Thymus (tissue), 11 donors: ENCODE measurements at regions not wholly inside any gene's neighbourhood (a gene's known extent, or its start where the extent isn't known, plus 50 kb on each side); places are given as distances from the start of the nearest gene placed in this dataset.
"Not testable (repeated sequence)": the region's sequence is repeated elsewhere in the genome, so short reads cannot be mapped to it uniquely, and the experiment has no call there.

Experiments used
- DNase-seq, 9 donors: peaks; one replicate each; pipeline ENCODE4 v3.0.0-alpha.2; 2013; ENCODE audit warnings: low spot score in 9 of 9, low read depth in 6 of 9, missing footprints in 1 of 9
- H3K27ac ChIP-seq, 2 donors: one replicate each; pipeline ENCODE4 v1.5.1; 2013; ENCODE audit warnings: control low read depth in 1 of 2, low read depth in 1 of 2, low read length in 1 of 2, mild to moderate bottlenecking in 1 of 2, moderate library complexity in 1 of 2
- H3K27me3 ChIP-seq, 2 donors: one replicate each; pipeline ENCODE4 v1.5.1; 2013; ENCODE audit warnings: low read length in 1 of 2; ENCODE audit not compliant: control insufficient read depth in 2 of 2, insufficient read depth in 1 of 2
- H3K36me3 ChIP-seq, 2 donors: one replicate each; pipeline ENCODE4 v1.5.1; 2013; ENCODE audit warnings: low read length in 1 of 2, mild to moderate bottlenecking in 1 of 2, moderate library complexity in 1 of 2; ENCODE audit not compliant: control insufficient read depth in 2 of 2, insufficient read depth in 2 of 2
- H3K4me1 ChIP-seq, 2 donors: one replicate each; pipeline ENCODE4 v1.5.1; 2013; ENCODE audit warnings: low read length in 2 of 2; ENCODE audit not compliant: control insufficient read depth in 2 of 2, insufficient read depth in 2 of 2
- H3K4me3 ChIP-seq, 2 donors: one replicate each; pipeline ENCODE4 v1.5.1; 2013; ENCODE audit warnings: low read length in 2 of 2, control low read depth in 1 of 2, mild to moderate bottlenecking in 1 of 2
- H3K9me3 ChIP-seq, 2 donors: one replicate each; pipeline ENCODE4 v1.5.1; 2013; ENCODE audit warnings: low read length in 1 of 2, mild to moderate bottlenecking in 1 of 2; ENCODE audit not compliant: control insufficient read depth in 2 of 2, insufficient read depth in 1 of 2
- WGBS: extraction: QIAGEN DNeasy Blood & Tissue Kit; methylation state at CpG from one replicate; pipeline ENCODE4 v1.1.7; 2013; 5-methylcytosine and 5-hydroxymethylcytosine counted together
- donor health status: healthy.

GRCh38 chr1:91122106-91122717 lies 100.4 kb upstream of the ZNF644 start:
- Histone ChIP-seq H3K27ac (no peak overlapping the region), H3K36me3 (no peaks in the 10 kb centered on the region), H3K27me3 (no peaks in the 10 kb centered on the region), H3K9me3 (no peaks in the 10 kb centered on the region), H3K4me1 (no peaks in the 10 kb centered on the region), H3K4me3 (no peak overlapping the region)
- 92% methylated on average over 2 of the region's 2 CpGs for WGBS
- no peak for DNase-seq

GRCh38 chr1:91121366-91121765 lies 99.5 kb upstream of the ZNF644 start:
- no peaks in the 10 kb centered on the region for H3K9me3 ChIP-seq
- WGBS: 92% methylated on average over 2 of the region's 2 CpGs
- no peak overlapping the region for H3K4me3 ChIP-seq
- H3K27me3 ChIP-seq: no peaks in the 10 kb centered on the region
- no peaks in the 10 kb centered on the region for H3K36me3 ChIP-seq
- no peak for DNase-seq
- no peak overlapping the region for H3K27ac ChIP-seq
- H3K4me1 ChIP-seq: no peaks in the 10 kb centered on the region

GRCh38 chr1:91120936-91121335 lies 99.1 kb upstream of the ZNF644 start:
- 92% methylated on average over 1 of the region's 1 CpG for WGBS

GRCh38 chr1:91120421-91120820 lies 98.6 kb upstream of the ZNF644 start:
- WGBS: 86% methylated on average over 3 of the region's 3 CpGs
- Histone ChIP-seq H3K4me3 (no peak overlapping the region), H3K36me3 (no peaks in the 10 kb centered on the region), H3K4me1 (no peaks in the 10 kb centered on the region), H3K27me3 (no peaks in the 10 kb centered on the region), H3K9me3 (no peaks in the 10 kb centered on the region), H3K27ac (no peak overlapping the region)
- DNase-seq: no peak

More at GRCh38 chr1:91120936-91121335, 99.1 kb upstream of the ZNF644 start:
- Histone ChIP-seq H3K9me3 (no peaks in the 10 kb centered on the region), H3K27me3 (no peaks in the 10 kb centered on the region), H3K4me1 (no peaks in the 10 kb centered on the region), H3K27ac (no peak overlapping the region), H3K4me3 (no peak overlapping the region), H3K36me3 (no peaks in the 10 kb centered on the region)
- DNase-seq: no peak

- DNase-seq: no peak
- Histone ChIP-seq H3K27ac (no peak overlapping the region), H3K9me3 (no peaks in the 10 kb centered on the region), H3K36me3 (no peaks in the 10 kb centered on the region), H3K4me3 (no peak overlapping the region), H3K4me1 (no peaks in the 10 kb centered on the region), H3K27me3 (no peaks in the 10 kb centered on the region)
Observed at GRCh38 chr1:91104712-91105111, 82.9 kb upstream of the ZNF644 start.

- no peak for DNase-seq
- H3K36me3 ChIP-seq: no peaks in the 10 kb centered on the region
- no peaks in the 10 kb centered on the region for H3K27me3 ChIP-seq
- WGBS: 95% methylated on average over 5 of the region's 5 CpGs
- no peaks in the 10 kb centered on the region for H3K9me3 ChIP-seq
- H3K4me3 ChIP-seq: no peak overlapping the region
- no peak overlapping the region for H3K27ac ChIP-seq
- no peaks in the 10 kb centered on the region for H3K4me1 ChIP-seq
Observed at GRCh38 chr1:91101328-91101727, 79.5 kb upstream of the ZNF644 start.

- no peaks in the 10 kb centered on the region for H3K27me3 ChIP-seq
- H3K4me1 ChIP-seq: no peaks in the 10 kb centered on the region
- no peak overlapping the region for H3K27ac ChIP-seq
- 38% methylated on average over 7 of the region's 7 CpGs for WGBS
- no peaks in the 10 kb centered on the region for H3K36me3 ChIP-seq
- no peak for DNase-seq
- no peak overlapping the region for H3K4me3 ChIP-seq
- no peaks in the 10 kb centered on the region for H3K9me3 ChIP-seq
Observed at GRCh38 chr1:91099746-91100621, 78.1 kb upstream of the ZNF644 start.

GRCh38 chr1:91098299-91098906 lies 76.6 kb upstream of the ZNF644 start:
- H3K9me3 ChIP-seq: no peaks in the 10 kb centered on the region
- H3K4me1 ChIP-seq: no peaks in the 10 kb centered on the region
- 87% methylated on average over 3 of the region's 3 CpGs for WGBS
- H3K36me3 ChIP-seq: no peaks in the 10 kb centered on the region
- DNase-seq: no peak
- H3K27ac ChIP-seq: no peak overlapping the region
- no peak overlapping the region for H3K4me3 ChIP-seq
- no peaks in the 10 kb centered on the region for H3K27me3 ChIP-seq

- WGBS: 96% methylated on average over 10 of the region's 10 CpGs
- H3K27ac ChIP-seq, H3K4me3 ChIP-seq, H3K9me3 ChIP-seq, H3K27me3 ChIP-seq, H3K4me1 ChIP-seq, DNase-seq, H3K36me3 ChIP-seq: not testable (repeated sequence)
Observed at GRCh38 chr1:91095321-91095720, 73.5 kb upstream of the ZNF644 start.
